A549 (cell line): ENCODE measurements at regions not wholly inside any gene's neighbourhood (a gene's known extent, or its start where the extent isn't known, plus 50 kb on each side); places are given as distances from the start of the nearest gene placed in this dataset.

Experiments used
- ATAC-seq, 2 experiments: fragments of 200-7000 bp in 1 of 2; fragments of >200 bp in 1 of 2; cut with Nextera tagmentation in 1 of 2; cut with Tn5 transposase in 1 of 2; 3 replicates each; pipeline versions ENCODE4 v1.8.0 to v1.9.1; 2018 to 2020; ENCODE audit warnings: mild to moderate bottlenecking in 1 of 2, moderate library complexity in 1 of 2
- CTCF ChIA-PET: fragments of 300-600 bp; sonication (Branson Sonifier 250); formaldehyde crosslinking; extraction: SDS; loops from one replicate; lab custom pipeline; 2021; ENCODE audit warnings: antibody characterized with exemption, inconsistent platforms; lab: Yijun Ruan, JAX
- POLR2A ChIA-PET: fragments of 350-600 bp; formaldehyde crosslinking; extraction: SDS; loops from one replicate; lab custom pipeline; 2021; ENCODE audit warnings: antibody characterized with exemption, inconsistent platforms; lab: Yijun Ruan, JAX
- DNase-seq, 2 experiments: peaks; one replicate each; pipeline versions ENCODE4 v3.0.0 to v3.0.0-alpha.2; 2011 to 2016; ENCODE audit warnings: low read depth in 1 of 2, low spot score in 1 of 2
- FAIRE-seq: peaks from 2 replicates; lab custom pipeline; 2011; peaks lifted over from hg19 to GRCh38; lab: Jason Lieb, UNC
- H3K27ac ChIP-seq, 2 experiments: fragments of >200 bp; sonication (Bioruptor Twin); formaldehyde crosslinking; 3 replicates each; pipeline ENCODE4 v1.5.1; 2016 to 2017
- H3K4me1 ChIP-seq: fragments of >200 bp; sonication (Bioruptor Twin); formaldehyde crosslinking; 3 replicates; pipeline ENCODE4 v1.6.1; 2016
- H3K4me2 ChIP-seq: fragments of >200 bp; sonication (Bioruptor Twin); formaldehyde crosslinking; 3 replicates; pipeline ENCODE4 v1.6.1; 2016
- H3K4me3 ChIP-seq: fragments of >200 bp; sonication (Bioruptor Twin); formaldehyde crosslinking; 3 replicates; pipeline ENCODE4 v1.5.1; 2016
- H3K9me3 ChIP-seq: fragments of >200 bp; sonication (Bioruptor Twin); formaldehyde crosslinking; 3 replicates; pipeline ENCODE4 v1.6.1; 2016
- BHLHE40 ChIP-seq: IDR thresholded peaks from 2 replicates; pipeline ENCODE4 v1.6.1; 2012; ENCODE audit warnings: low read depth, low read length, inconsistent platforms
- EHF ChIP-seq: fragments of 250-450 bp; sonication (Bioruptor Pico); IDR thresholded peaks from 2 replicates; pipeline ENCODE4 v1.5.0; 2020; ENCODE audit warnings: mild to moderate bottlenecking
- EHMT2 ChIP-seq: fragments of 200-600 bp; sonication (generic); IDR thresholded peaks from 2 replicates; pipeline ENCODE4 v1.6.1; 2016; ENCODE audit warnings: antibody characterized with exemption, low read depth, mild to moderate bottlenecking, moderate library complexity
- ESRRA ChIP-seq: fragments of 150-350 bp; IDR thresholded peaks from 2 replicates; pipeline ENCODE4 v1.6.1; 2014; ENCODE audit warnings: mild to moderate bottlenecking, low read length, borderline replicate concordance
- FOSL2 ChIP-seq, 2 experiments: fragments of 450-650 bp in 1 of 2; fragments of >200 bp in 1 of 2; sonication (Bioruptor Twin) in 1 of 2; formaldehyde crosslinking; IDR thresholded peaks; 2 replicates each; pipeline versions ENCODE4 v1.5.0 to v1.6.1; 2016 to 2020; ENCODE audit warnings: mild to moderate bottlenecking in 1 of 2, moderate library complexity in 1 of 2
- HDAC2 ChIP-seq: fragments of 200-600 bp; sonication (generic); IDR thresholded peaks from 2 replicates; pipeline ENCODE4 v1.6.1; 2016
- HEYL ChIP-seq: fragments of 250-450 bp; sonication (Bioruptor Pico); IDR thresholded peaks from 2 replicates; pipeline ENCODE4 v1.8.0; 2021; ENCODE audit warnings: mild to moderate bottlenecking, moderate library complexity
- HOXA7 ChIP-seq: fragments of 250-450 bp; sonication (Bioruptor Pico); IDR thresholded peaks from 2 replicates; pipeline ENCODE4 v1.5.0; 2020; ENCODE audit warnings: mild to moderate bottlenecking, moderate library complexity
- HOXB13 ChIP-seq: fragments of 250-450 bp; sonication (Bioruptor Pico); IDR thresholded peaks from 2 replicates; pipeline ENCODE4 v1.5.0; 2020; ENCODE audit warnings: low read depth, mild to moderate bottlenecking, moderate library complexity
- HOXB5 ChIP-seq: fragments of 250-450 bp; sonication (Bioruptor Pico); IDR thresholded peaks from 2 replicates; pipeline ENCODE4 v1.5.0; 2020; ENCODE audit warnings: mild to moderate bottlenecking, moderate library complexity
- KDM1A ChIP-seq: fragments of 200-600 bp; sonication (generic); IDR thresholded peaks from 2 replicates; pipeline ENCODE4 v1.6.1; 2016; ENCODE audit warnings: low read depth, mild to moderate bottlenecking
- MAZ ChIP-seq: fragments of 150-350 bp; IDR thresholded peaks from 2 replicates; pipeline ENCODE4 v1.6.1; 2014; ENCODE audit warnings: antibody characterized with exemption, low read depth, low read length, borderline replicate concordance
- NPAS2 ChIP-seq: fragments of 250-450 bp; sonication (Bioruptor Pico); IDR thresholded peaks from 2 replicates; pipeline ENCODE4 v1.8.0; 2022; ENCODE audit warnings: mild to moderate bottlenecking, moderate library complexity, borderline replicate concordance
- NR3C1 ChIP-seq: fragments of >200 bp; sonication (Bioruptor Twin); formaldehyde crosslinking; IDR thresholded peaks from 3 replicates; pipeline ENCODE4 v1.6.1; 2017
- RCOR1 ChIP-seq: fragments of 150-350 bp; IDR thresholded peaks from 2 replicates; pipeline ENCODE4 v1.6.1; 2014; ENCODE audit warnings: antibody characterized with exemption, low read length, low read depth
- SMC3 ChIP-seq: fragments of >200 bp; sonication (Bioruptor Twin); formaldehyde crosslinking; IDR thresholded peaks from 3 replicates; pipeline ENCODE4 v1.6.1; 2018; ENCODE audit warnings: inconsistent platforms
- WGBS: methylation state at CpG from one replicate; pipeline ENCODE4 v1.1.6; 2017; ENCODE audit errors: missing lambda C conversion rate; 5-methylcytosine and 5-hydroxymethylcytosine counted together
- TF ChIP-seq, protein P1 (sequence below): fragments of 450-650 bp; IDR thresholded peaks from 2 replicates; pipeline ENCODE4 v1.6.1; 2014; ENCODE audit warnings: antibody characterized with exemption
- TF ChIP-seq, protein P2 (sequence below): fragments of 250-450 bp; sonication (Bioruptor Pico); IDR thresholded peaks from 2 replicates; pipeline ENCODE4 v1.5.0; 2021; ENCODE audit warnings: mild to moderate bottlenecking, moderate library complexity, borderline replicate concordance
- TF ChIP-seq, protein P3 (sequence below): IDR thresholded peaks from 2 replicates; pipeline ENCODE4 v1.6.1; 2012
- TF ChIP-seq, protein P4 (sequence below): fragments of >200 bp; sonication (Bioruptor Twin); formaldehyde crosslinking; IDR thresholded peaks from 3 replicates; pipeline ENCODE4 v1.6.1; 2016

DNA sequence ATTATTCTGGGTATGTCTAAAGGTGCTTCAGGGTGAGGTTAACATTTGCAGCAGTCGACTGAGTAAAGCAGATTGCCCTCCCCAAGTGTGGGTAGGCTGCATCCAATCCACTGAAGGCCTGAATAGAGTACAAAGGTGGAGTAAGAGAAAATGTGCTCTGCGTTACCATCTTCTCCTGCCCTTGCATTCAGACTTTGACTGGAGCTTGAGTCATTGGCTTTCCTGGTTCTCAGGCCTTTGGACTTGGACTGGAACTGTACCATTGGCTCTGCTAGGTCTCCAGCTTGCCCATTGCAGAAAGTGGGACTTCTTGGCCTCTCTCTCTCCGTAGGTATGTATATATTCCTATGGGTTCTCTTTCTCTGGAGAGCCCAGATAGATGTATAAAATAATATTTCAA, 120.9 kb upstream of the CNTLN start:
- Histone ChIP-seq H3K9me3 (no peaks in the 10 kb centered on the region), H3K27ac (no peak overlapping the region), H3K4me2 (no peak overlapping the region), H3K4me3 (no peak overlapping the region), H3K4me1 (no peaks in the 10 kb centered on the region)
- ChIA-PET POLR2A (no interaction called here), CTCF (no interaction called here)
- 54% methylated on average over 3 of the region's 3 CpGs for WGBS
- TF ChIP-seq, protein P1, sequence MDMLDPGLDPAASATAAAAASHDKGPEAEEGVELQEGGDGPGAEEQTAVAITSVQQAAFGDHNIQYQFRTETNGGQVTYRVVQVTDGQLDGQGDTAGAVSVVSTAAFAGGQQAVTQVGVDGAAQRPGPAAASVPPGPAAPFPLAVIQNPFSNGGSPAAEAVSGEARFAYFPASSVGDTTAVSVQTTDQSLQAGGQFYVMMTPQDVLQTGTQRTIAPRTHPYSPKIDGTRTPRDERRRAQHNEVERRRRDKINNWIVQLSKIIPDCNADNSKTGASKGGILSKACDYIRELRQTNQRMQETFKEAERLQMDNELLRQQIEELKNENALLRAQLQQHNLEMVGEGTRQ: no peak
- TF ChIP-seq RCOR1 (no peak), HEYL (CRISPR knock-in tag) (no peak), HOXB13 (CRISPR knock-in tag) (no peak), MAZ (no peak), NPAS2 (CRISPR knock-in tag) (no peak), SMC3 (no peak), HOXA7 (CRISPR knock-in tag) (no peak)
- TF ChIP-seq, protein P2, sequence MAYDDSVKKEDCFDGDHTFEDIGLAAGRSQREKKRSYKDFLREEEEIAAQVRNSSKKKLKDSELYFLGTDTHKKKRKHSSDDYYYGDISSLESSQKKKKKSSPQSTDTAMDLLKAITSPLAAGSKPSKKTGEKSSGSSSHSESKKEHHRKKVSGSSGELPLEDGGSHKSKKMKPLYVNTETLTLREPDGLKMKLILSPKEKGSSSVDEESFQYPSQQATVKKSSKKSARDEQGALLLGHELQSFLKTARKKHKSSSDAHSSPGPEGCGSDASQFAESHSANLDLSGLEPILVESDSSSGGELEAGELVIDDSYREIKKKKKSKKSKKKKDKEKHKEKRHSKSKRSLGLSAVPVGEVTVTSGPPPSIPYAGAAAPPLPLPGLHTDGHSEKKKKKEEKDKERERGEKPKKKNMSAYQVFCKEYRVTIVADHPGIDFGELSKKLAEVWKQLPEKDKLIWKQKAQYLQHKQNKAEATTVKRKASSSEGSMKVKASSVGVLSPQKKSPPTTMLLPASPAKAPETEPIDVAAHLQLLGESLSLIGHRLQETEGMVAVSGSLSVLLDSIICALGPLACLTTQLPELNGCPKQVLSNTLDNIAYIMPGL (CRISPR knock-in tag): no peak
- TF ChIP-seq, protein P3, sequence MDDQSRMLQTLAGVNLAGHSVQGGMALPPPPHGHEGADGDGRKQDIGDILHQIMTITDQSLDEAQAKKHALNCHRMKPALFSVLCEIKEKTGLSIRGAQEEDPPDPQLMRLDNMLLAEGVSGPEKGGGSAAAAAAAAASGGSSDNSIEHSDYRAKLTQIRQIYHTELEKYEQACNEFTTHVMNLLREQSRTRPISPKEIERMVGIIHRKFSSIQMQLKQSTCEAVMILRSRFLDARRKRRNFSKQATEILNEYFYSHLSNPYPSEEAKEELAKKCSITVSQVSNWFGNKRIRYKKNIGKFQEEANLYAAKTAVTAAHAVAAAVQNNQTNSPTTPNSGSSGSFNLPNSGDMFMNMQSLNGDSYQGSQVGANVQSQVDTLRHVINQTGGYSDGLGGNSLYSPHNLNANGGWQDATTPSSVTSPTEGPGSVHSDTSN: no peak
- DNase-seq (no peak), FAIRE-seq (no peak), ATAC-seq (no peak)

DNA sequence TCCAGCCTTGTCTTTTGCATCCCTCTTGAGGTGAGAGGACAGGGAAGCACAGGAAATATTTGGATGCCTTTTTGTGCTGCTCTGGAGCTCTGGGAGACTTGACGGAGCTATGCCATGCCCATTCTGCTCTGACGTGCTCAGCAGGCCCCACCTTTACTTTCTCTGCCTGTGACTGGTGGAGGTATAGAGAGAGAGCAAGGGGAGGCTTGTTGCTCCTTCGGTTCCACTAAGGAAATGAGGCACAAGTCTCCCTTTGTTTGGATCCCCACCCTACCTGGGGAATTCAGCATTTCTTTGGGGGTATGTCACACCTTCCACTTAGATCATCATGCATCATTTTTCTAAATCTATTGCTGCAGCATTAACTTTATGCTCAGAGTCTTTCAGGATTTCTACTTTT, 121.8 kb upstream of the CNTLN start:
- no peaks in the 10 kb centered on the region for H3K9me3 ChIP-seq
- ATAC-seq: no peak
- TF ChIP-seq, protein P2 (CRISPR knock-in tag): no peak
- no peak for TF ChIP-seq BHLHE40
- TF ChIP-seq ESRRA: no peak
- no peak for TF ChIP-seq EHMT2
- no peak for TF ChIP-seq HOXB5
- TF ChIP-seq KDM1A: no peak
- TF ChIP-seq NR3C1: no peak
- no peak for TF ChIP-seq EHF (CRISPR knock-in tag)
- no peak for TF ChIP-seq FOSL2 (IDR thresholded peaks at IDR 0.05)
- no peak for TF ChIP-seq FOSL2 (CRISPR knock-in tag; IDR thresholded peaks at IDR 0.05)
- TF ChIP-seq, protein P4, sequence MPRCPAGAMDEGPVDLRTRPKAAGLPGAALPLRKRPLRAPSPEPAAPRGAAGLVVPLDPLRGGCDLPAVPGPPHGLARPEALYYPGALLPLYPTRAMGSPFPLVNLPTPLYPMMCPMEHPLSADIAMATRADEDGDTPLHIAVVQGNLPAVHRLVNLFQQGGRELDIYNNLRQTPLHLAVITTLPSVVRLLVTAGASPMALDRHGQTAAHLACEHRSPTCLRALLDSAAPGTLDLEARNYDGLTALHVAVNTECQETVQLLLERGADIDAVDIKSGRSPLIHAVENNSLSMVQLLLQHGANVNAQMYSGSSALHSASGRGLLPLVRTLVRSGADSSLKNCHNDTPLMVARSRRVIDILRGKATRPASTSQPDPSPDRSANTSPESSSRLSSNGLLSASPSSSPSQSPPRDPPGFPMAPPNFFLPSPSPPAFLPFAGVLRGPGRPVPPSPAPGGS: no peak
- TF ChIP-seq HDAC2: no peak
- no peaks in the 10 kb centered on the region for H3K4me1 ChIP-seq
- no peak overlapping the region for H3K27ac ChIP-seq
- ChIA-PET CTCF (no interaction called here), POLR2A (no interaction called here)
- no peak overlapping the region for H3K4me2 ChIP-seq
- H3K4me3 ChIP-seq: no peak overlapping the region
- FAIRE-seq: no peak
- no peak for DNase-seq
- 49% methylated on average over 3 of the region's 3 CpGs for WGBS
